GM21723 (cell line): ENCODE measurements at regions not wholly inside any gene's neighbourhood (a gene's known extent, or its start where the extent isn't known, plus 50 kb on each side); places are given as distances from the start of the nearest gene placed in this dataset.
"Not testable (repeated sequence)": the region's sequence is repeated elsewhere in the genome, so short reads cannot be mapped to it uniquely, and the experiment has no call there.

Source experiments
- ATAC-seq: cut with Tn5 transposase; IDR thresholded peaks from one replicate; pipeline ENCODE4 v1.9.1; 2021; ENCODE audit warnings: mild to moderate bottlenecking, moderate library complexity; ENCODE audit not compliant: unreplicated experiment

- ATAC-seq: no peak
These were observed 50.0 kb upstream of the ALDH1B1 start for GRCh38 chr9:38342532-38342931.

GRCh38 chr9:38342096-38342495 is 50.4 kb upstream of the ALDH1B1 start:
- ATAC-seq: no peak

- ATAC-seq: no peak
These were observed 53.0 kb upstream of the ALDH1B1 start for GRCh38 chr9:38339496-38339895.

- no peak for ATAC-seq
These were observed 53.4 kb upstream of the ALDH1B1 start for GRCh38 chr9:38339087-38339486.

GRCh38 chr9:38338342-38339018 is 54.0 kb upstream of the ALDH1B1 start:
- no peak for ATAC-seq

GRCh38 chr9:38337706-38338264 is 54.7 kb upstream of the ALDH1B1 start:
- no peak for ATAC-seq

GRCh38 chr9:38337181-38337580 is 55.3 kb upstream of the ALDH1B1 start:
- ATAC-seq: no peak

GRCh38 chr9:38336341-38336740 is 56.2 kb upstream of the ALDH1B1 start:
- no peak for ATAC-seq

- no peak for ATAC-seq
These were observed 56.8 kb upstream of the ALDH1B1 start for GRCh38 chr9:38335686-38336085.

- ATAC-seq: no peak
These were observed 58.3 kb upstream of the ALDH1B1 start for GRCh38 chr9:38334234-38334633.

GRCh38 chr9:38333047-38333446 is 59.5 kb upstream of the ALDH1B1 start:
- no peak for ATAC-seq

- no peak for ATAC-seq
These were observed 59.9 kb upstream of the ALDH1B1 start for GRCh38 chr9:38332625-38333024.

GRCh38 chr9:38331141-38331540 is 61.4 kb upstream of the ALDH1B1 start:
- no peak for ATAC-seq

- no peak for ATAC-seq
These were observed 62.5 kb upstream of the ALDH1B1 start for GRCh38 chr9:38329968-38330367.

- no peak for ATAC-seq
These were observed 63.7 kb upstream of the ALDH1B1 start for GRCh38 chr9:38328765-38329164.

GRCh38 chr9:38326122-38326521 is 66.4 kb upstream of the ALDH1B1 start:
- no peak for ATAC-seq

GRCh38 chr9:38324213-38324612 is 68.3 kb upstream of the ALDH1B1 start:
- ATAC-seq: not testable (repeated sequence)

- no peak for ATAC-seq
These were observed 69.6 kb upstream of the ALDH1B1 start for GRCh38 chr9:38322937-38323336.

GRCh38 chr9:38319496-38320173 is 72.9 kb upstream of the ALDH1B1 start:
- ATAC-seq: no peak

GRCh38 chr9:38318759-38319495 is 73.6 kb upstream of the ALDH1B1 start:
- peak; percentile 88 for ATAC-seq

- no peak for ATAC-seq
These were observed 76.2 kb upstream of the ALDH1B1 start for GRCh38 chr9:38316166-38316780.
